HepG2 (cell line): ENCODE measurements at regions not wholly inside any gene's neighbourhood (a gene's known extent, or its start where the extent isn't known, plus 50 kb on each side); places are given as distances from the start of the nearest gene placed in this dataset.

Experiments
- BORCS8-MEF2B ChIP-seq: sonication (generic); formaldehyde crosslinking; IDR thresholded peaks from 2 replicates; pipeline ENCODE4 v1.8.0; 2022; ENCODE audit warnings: mild to moderate bottlenecking, missing genetic modification reagents
- CREM ChIP-seq, 2 experiments: sonication (generic) in 1 of 2; formaldehyde crosslinking in 1 of 2; IDR thresholded peaks; 2 replicates each; pipeline versions ENCODE4 v1.4.0 to v1.6.1; 2016 to 2020; ENCODE audit warnings: antibody characterized with exemption in 1 of 2, mild to moderate bottlenecking in 1 of 2, missing genetic modification reagents in 1 of 2
- GTF3A ChIP-seq: sonication (generic); formaldehyde crosslinking; conservative IDR thresholded peaks from 2 replicates; pipeline ENCODE4 v1.4.0; 2020; ENCODE audit warnings: mild to moderate bottlenecking, missing genetic modification reagents
- HOXD1 ChIP-seq: sonication (generic); formaldehyde crosslinking; IDR thresholded peaks from 2 replicates; pipeline ENCODE4 v1.5.0; 2020; ENCODE audit warnings: missing genetic modification reagents
- KAT2B ChIP-seq: fragments of 150-350 bp; IDR thresholded peaks from 2 replicates; pipeline ENCODE4 v1.6.1; 2014; ENCODE audit warnings: low read depth, low read length, borderline replicate concordance
- MED8 ChIP-seq: sonication (generic); formaldehyde crosslinking; IDR thresholded peaks from 2 replicates; pipeline ENCODE4 v1.8.1; 2023; ENCODE audit warnings: mild to moderate bottlenecking, missing genetic modification reagents; ENCODE audit not compliant: insufficient replicate concordance
- NCOA2 ChIP-seq: sonication (generic); formaldehyde crosslinking; IDR thresholded peaks from 2 replicates; pipeline ENCODE4 v1.8.0; 2022; ENCODE audit warnings: inconsistent platforms
- PHB2 ChIP-seq: fragments of 450-650 bp; IDR thresholded peaks from 2 replicates; pipeline ENCODE4 v1.6.1; 2018; ENCODE audit not compliant: partially characterized antibody
- PHF8 ChIP-seq: sonication (generic); formaldehyde crosslinking; IDR thresholded peaks from 2 replicates; pipeline ENCODE4 v1.5.0; 2020; ENCODE audit warnings: missing genetic modification reagents
- POLR2G ChIP-seq: fragments of 200-400 bp; formaldehyde crosslinking; IDR thresholded peaks from 2 replicates; pipeline ENCODE4 v1.6.1; 2018; ENCODE audit warnings: mild to moderate bottlenecking, low read depth, low read length, moderate library complexity
- RAD51 ChIP-seq: fragments of 450-650 bp; IDR thresholded peaks from 2 replicates; pipeline ENCODE4 v1.6.1; 2016; ENCODE audit warnings: borderline replicate concordance
- RARG ChIP-seq: sonication (generic); formaldehyde crosslinking; IDR thresholded peaks from 2 replicates; pipeline ENCODE4 v1.4.0; 2020; ENCODE audit warnings: low read depth, mild to moderate bottlenecking, missing genetic modification reagents
- REXO4 ChIP-seq: sonication (generic); formaldehyde crosslinking; IDR thresholded peaks from 2 replicates; pipeline ENCODE4 v1.8.0; 2022; ENCODE audit warnings: missing genetic modification reagents, mild to moderate bottlenecking, borderline replicate concordance
- SNAPC2 ChIP-seq: sonication (generic); formaldehyde crosslinking; IDR thresholded peaks from 2 replicates; pipeline ENCODE4 v1.8.1; 2022; ENCODE audit warnings: mild to moderate bottlenecking, missing genetic modification reagents
- ZBTB26 ChIP-seq: IDR thresholded peaks from 2 replicates; pipeline ENCODE4 v1.6.1; 2016; ENCODE audit warnings: missing compliant biosample characterization, missing genetic modification reagents, borderline replicate concordance
- ZC3H4 ChIP-seq: sonication (generic); formaldehyde crosslinking; IDR thresholded peaks from 2 replicates; pipeline ENCODE4 v1.4.0; 2020; ENCODE audit warnings: missing genetic modification reagents, borderline replicate concordance
- ZKSCAN5 ChIP-seq: sonication (generic); formaldehyde crosslinking; IDR thresholded peaks from 2 replicates; pipeline ENCODE4 v1.5.1; 2020; ENCODE audit warnings: mild to moderate bottlenecking, missing genetic modification reagents
- ZNF230 ChIP-seq: sonication (generic); formaldehyde crosslinking; IDR thresholded peaks from 2 replicates; pipeline ENCODE4 v1.4.0; 2020; ENCODE audit warnings: mild to moderate bottlenecking, missing genetic modification reagents
- ZNF3 ChIP-seq: IDR thresholded peaks from 2 replicates; pipeline ENCODE4 v1.7.0; 2017; ENCODE audit warnings: inconsistent platforms
- ZNF329 ChIP-seq: sonication (generic); formaldehyde crosslinking; IDR thresholded peaks from 2 replicates; pipeline ENCODE4 v1.9.0; 2021; ENCODE audit warnings: low read depth, mild to moderate bottlenecking, missing genetic modification reagents
- ZNF33B ChIP-seq: sonication (generic); formaldehyde crosslinking; IDR thresholded peaks from 2 replicates; pipeline ENCODE4 v1.5.1; 2020; ENCODE audit warnings: mild to moderate bottlenecking, missing genetic modification reagents
- ZNF350 ChIP-seq: sonication (generic); formaldehyde crosslinking; IDR thresholded peaks from 2 replicates; pipeline ENCODE4 v1.4.0; 2020; ENCODE audit warnings: mild to moderate bottlenecking, low read depth, missing genetic modification reagents, borderline replicate concordance
- ZNF430 ChIP-seq: sonication (generic); formaldehyde crosslinking; IDR thresholded peaks from 2 replicates; pipeline ENCODE4 v1.9.0; 2021; ENCODE audit warnings: mild to moderate bottlenecking, missing genetic modification reagents
- ZNF501 ChIP-seq: sonication (generic); formaldehyde crosslinking; IDR thresholded peaks from 2 replicates; pipeline ENCODE4 v1.5.1; 2020; ENCODE audit warnings: mild to moderate bottlenecking, moderate library complexity, missing genetic modification reagents
- ZNF543 ChIP-seq: sonication (generic); formaldehyde crosslinking; IDR thresholded peaks from 2 replicates; pipeline ENCODE4 v1.4.0; 2020; ENCODE audit warnings: mild to moderate bottlenecking, missing genetic modification reagents
- ZNF605 ChIP-seq: sonication (generic); formaldehyde crosslinking; IDR thresholded peaks from 2 replicates; pipeline ENCODE4 v1.8.0; 2022; ENCODE audit warnings: mild to moderate bottlenecking, missing genetic modification reagents
- ZNF644 ChIP-seq: IDR thresholded peaks from 2 replicates; pipeline ENCODE4 v1.6.1; 2016; ENCODE audit warnings: low read depth
- ZNF678 ChIP-seq: sonication (generic); formaldehyde crosslinking; IDR thresholded peaks from 2 replicates; pipeline ENCODE4 v1.4.0; 2020; ENCODE audit warnings: mild to moderate bottlenecking, missing genetic modification reagents
- ZSCAN12 ChIP-seq: sonication (generic); formaldehyde crosslinking; IDR thresholded peaks from 2 replicates; pipeline ENCODE4 v1.9.0; 2021; ENCODE audit warnings: mild to moderate bottlenecking, missing genetic modification reagents
- TF ChIP-seq, protein P1 (sequence below): sonication (generic); formaldehyde crosslinking; IDR thresholded peaks from 2 replicates; pipeline ENCODE4 v1.4.0; 2020; ENCODE audit warnings: missing genetic modification reagents, mild to moderate bottlenecking, borderline replicate concordance
- TF ChIP-seq, protein P2 (sequence below): sonication (generic); formaldehyde crosslinking; IDR thresholded peaks from 2 replicates; pipeline ENCODE4 v1.5.0; 2020; ENCODE audit warnings: missing genetic modification reagents

DNA sequence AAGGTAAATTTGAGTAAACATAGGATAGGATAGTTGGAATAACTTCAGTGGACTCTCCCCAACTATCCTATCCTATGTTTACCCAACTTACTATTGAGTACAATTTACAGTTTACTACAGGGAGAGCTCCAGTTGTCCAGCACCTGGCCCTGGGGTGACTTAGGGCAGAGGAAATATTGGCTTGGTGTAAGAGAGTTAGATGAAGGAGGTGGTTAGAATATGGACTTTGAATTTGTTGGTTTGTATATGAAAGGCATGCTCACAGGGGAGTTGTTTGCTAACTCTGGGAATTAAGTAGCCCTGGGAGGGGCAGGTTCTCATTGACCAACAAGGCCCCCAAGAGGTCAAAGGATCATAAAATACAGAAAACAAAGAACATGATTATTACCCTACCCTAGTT is 497.7 kb downstream of the ARL4A start (continued):
- TF ChIP-seq ZNF230 (CRISPR knock-in tag) (no peak), RARG (no peak), PHF8 (CRISPR knock-in tag) (no peak), ZKSCAN5 (CRISPR knock-in tag) (no peak), CREM (IDR thresholded peaks at IDR 0.05) (peak; percentile 86), CREM (CRISPR knock-in tag; IDR thresholded peaks at IDR 0.05) (no peak), ZNF350 (no peak), ZNF543 (CRISPR knock-in tag) (peak; percentile 93), ZBTB26 (CRISPR knock-in tag) (no peak), ZNF329 (no peak), ZNF644 (peak; percentile 93), GTF3A (CRISPR knock-in tag) (no peak), REXO4 (CRISPR knock-in tag) (no peak), ZNF33B (CRISPR knock-in tag) (no peak), POLR2G (no peak), RAD51 (no peak), ZNF3 (CRISPR knock-in tag) (no peak), ZNF430 (CRISPR knock-in tag) (no peak), ZNF678 (CRISPR knock-in tag) (no peak), SNAPC2 (no peak), KAT2B (no peak), HOXD1 (CRISPR knock-in tag) (no peak), MED8 (no peak), ZNF501 (CRISPR knock-in tag) (no peak), BORCS8-MEF2B (no peak), ZNF605 (no peak), PHB2 (no peak), NCOA2 (CRISPR knock-in tag) (peak; percentile 92), ZC3H4 (no peak), ZSCAN12 (CRISPR knock-in tag) (no peak)
- TF ChIP-seq, protein P1, sequence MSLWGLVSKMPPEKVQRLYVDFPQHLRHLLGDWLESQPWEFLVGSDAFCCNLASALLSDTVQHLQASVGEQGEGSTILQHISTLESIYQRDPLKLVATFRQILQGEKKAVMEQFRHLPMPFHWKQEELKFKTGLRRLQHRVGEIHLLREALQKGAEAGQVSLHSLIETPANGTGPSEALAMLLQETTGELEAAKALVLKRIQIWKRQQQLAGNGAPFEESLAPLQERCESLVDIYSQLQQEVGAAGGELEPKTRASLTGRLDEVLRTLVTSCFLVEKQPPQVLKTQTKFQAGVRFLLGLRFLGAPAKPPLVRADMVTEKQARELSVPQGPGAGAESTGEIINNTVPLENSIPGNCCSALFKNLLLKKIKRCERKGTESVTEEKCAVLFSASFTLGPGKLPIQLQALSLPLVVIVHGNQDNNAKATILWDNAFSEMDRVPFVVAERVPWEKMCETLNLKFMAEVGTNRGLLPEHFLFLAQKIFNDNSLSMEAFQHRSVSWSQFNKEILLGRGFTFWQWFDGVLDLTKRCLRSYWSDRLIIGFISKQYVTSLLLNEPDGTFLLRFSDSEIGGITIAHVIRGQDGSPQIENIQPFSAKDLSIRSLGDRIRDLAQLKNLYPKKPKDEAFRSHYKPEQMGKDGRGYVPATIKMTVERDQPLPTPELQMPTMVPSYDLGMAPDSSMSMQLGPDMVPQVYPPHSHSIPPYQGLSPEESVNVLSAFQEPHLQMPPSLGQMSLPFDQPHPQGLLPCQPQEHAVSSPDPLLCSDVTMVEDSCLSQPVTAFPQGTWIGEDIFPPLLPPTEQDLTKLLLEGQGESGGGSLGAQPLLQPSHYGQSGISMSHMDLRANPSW, result 0 out of 2 replicates have a peak, but pooled peaks have one; percentile 38
- TF ChIP-seq, protein P2, sequence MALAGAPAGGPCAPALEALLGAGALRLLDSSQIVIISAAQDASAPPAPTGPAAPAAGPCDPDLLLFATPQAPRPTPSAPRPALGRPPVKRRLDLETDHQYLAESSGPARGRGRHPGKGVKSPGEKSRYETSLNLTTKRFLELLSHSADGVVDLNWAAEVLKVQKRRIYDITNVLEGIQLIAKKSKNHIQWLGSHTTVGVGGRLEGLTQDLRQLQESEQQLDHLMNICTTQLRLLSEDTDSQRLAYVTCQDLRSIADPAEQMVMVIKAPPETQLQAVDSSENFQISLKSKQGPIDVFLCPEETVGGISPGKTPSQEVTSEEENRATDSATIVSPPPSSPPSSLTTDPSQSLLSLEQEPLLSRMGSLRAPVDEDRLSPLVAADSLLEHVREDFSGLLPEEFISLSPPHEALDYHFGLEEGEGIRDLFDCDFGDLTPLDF, result no peak
